ENCODE measurements at regions not wholly inside any gene's neighbourhood (a gene's known extent, or its start where the extent isn't known, plus 50 kb on each side); places are given as distances from the start of the nearest gene placed in this dataset.
A peak's percentile ranks its signal among the peaks of the same experiment; 100 is the strongest.

- H3K9me3 ChIP-seq (ENCODE audit: control insufficient read depth in 4 of 4, insufficient read depth in 3 of 4, low read length in 3 of 4), result peaks cover 5 to 18% (median 7%) of the 10 kb centered on the region in 4 donors
- H3K27me3 ChIP-seq (ENCODE audit: control insufficient read depth in 3 of 3, insufficient read depth in 3 of 3, low read length in 2 of 3), result no peaks in the 10 kb centered on the region
- 88 to 89% methylated on average over 2 of the region's 2 CpGs for WGBS, 2 donors
- ATAC-seq (ENCODE audit: insufficient read depth, low FRiP score), result no peak
- no peaks in the 10 kb centered on the region for H3K36me3 ChIP-seq (ENCODE audit: control insufficient read depth in 4 of 4, insufficient read depth in 4 of 4, low read length in 4 of 4)
- H3K9ac ChIP-seq (ENCODE audit: insufficient read depth in 1 of 2, low read length in 2 of 2), result no peak overlapping the region
- H3K4me1 ChIP-seq (ENCODE audit: control insufficient read depth in 5 of 5, insufficient read depth in 5 of 5, low read length in 5 of 5), result no peaks in the 10 kb centered on the region
- no peak for TF ChIP-seq CTCF (IDR thresholded peaks at IDR 0.05; ENCODE audit: control extremely low read depth, extremely low read depth)
- H3K4me3 ChIP-seq, result no peak overlapping the region
- H3K27ac ChIP-seq (ENCODE audit: low read depth in 1 of 2, low read length in 1 of 2), result no peak overlapping the region
- DNase-seq, result no peak
Measured at GRCh38 chr12:94812345-94812744, 162.0 kb upstream of the TMCC3 start.

GRCh38 chr12:94811611-94812010 is 161.3 kb upstream of the TMCC3 start:
- Histone ChIP-seq H3K27me3 (ENCODE audit: control insufficient read depth in 3 of 3, insufficient read depth in 3 of 3, low read length in 2 of 3) (no peaks in the 10 kb centered on the region), H3K9me3 (ENCODE audit: control insufficient read depth in 4 of 4, insufficient read depth in 3 of 4, low read length in 3 of 4) (peaks cover 5 to 18% (median 7%) of the 10 kb centered on the region in 4 donors), H3K36me3 (ENCODE audit: control insufficient read depth in 4 of 4, insufficient read depth in 4 of 4, low read length in 4 of 4) (no peaks in the 10 kb centered on the region), H3K4me3 (no peak overlapping the region), H3K4me1 (ENCODE audit: control insufficient read depth in 5 of 5, insufficient read depth in 5 of 5, low read length in 5 of 5) (no peaks in the 10 kb centered on the region), H3K27ac (ENCODE audit: low read depth in 1 of 2, low read length in 1 of 2) (no peak overlapping the region), H3K9ac (ENCODE audit: insufficient read depth in 1 of 2, low read length in 2 of 2) (no peak overlapping the region)
- DNase-seq (no peak), ATAC-seq (ENCODE audit: insufficient read depth, low FRiP score) (no peak)
- TF ChIP-seq CTCF (IDR thresholded peaks at IDR 0.05; ENCODE audit: control extremely low read depth, extremely low read depth), result no peak

- Histone ChIP-seq H3K27me3 (ENCODE audit: control insufficient read depth in 3 of 3, insufficient read depth in 3 of 3, low read length in 2 of 3) (no peaks in the 10 kb centered on the region), H3K36me3 (ENCODE audit: control insufficient read depth in 4 of 4, insufficient read depth in 4 of 4, low read length in 4 of 4) (no peaks in the 10 kb centered on the region), H3K4me3 (no peak overlapping the region), H3K9ac (ENCODE audit: insufficient read depth in 1 of 2, low read length in 2 of 2) (no peak overlapping the region), H3K27ac (ENCODE audit: low read depth in 1 of 2, low read length in 1 of 2) (no peak overlapping the region), H3K4me1 (ENCODE audit: control insufficient read depth in 5 of 5, insufficient read depth in 5 of 5, low read length in 5 of 5) (peaks cover 0 to 2% (median 0%) of the 10 kb centered on the region in 5 donors), H3K9me3 (ENCODE audit: control insufficient read depth in 4 of 4, insufficient read depth in 3 of 4, low read length in 3 of 4) (peaks cover 2 to 11% (median 5%) of the 10 kb centered on the region in 4 donors)
- TF ChIP-seq CTCF (IDR thresholded peaks at IDR 0.05; ENCODE audit: control extremely low read depth, extremely low read depth), result no peak
- ATAC-seq (ENCODE audit: insufficient read depth, low FRiP score) (no peak), DNase-seq (no peak)
Measured at GRCh38 chr12:94807951-94808350, 157.6 kb upstream of the TMCC3 start.

- no peak for DNase-seq
- peak overlapping the region in 1 of 2 donors; percentile 10 for H3K9ac ChIP-seq (ENCODE audit: insufficient read depth in 1 of 2, low read length in 2 of 2)
- no peak for ATAC-seq (ENCODE audit: insufficient read depth, low FRiP score)
- peaks cover 0 to 6% (median 1%) of the 10 kb centered on the region in 4 donors for H3K9me3 ChIP-seq (ENCODE audit: control insufficient read depth in 4 of 4, insufficient read depth in 3 of 4, low read length in 3 of 4)
- no peak overlapping the region for H3K27ac ChIP-seq (ENCODE audit: low read depth in 1 of 2, low read length in 1 of 2)
- H3K36me3 ChIP-seq (ENCODE audit: control insufficient read depth in 4 of 4, insufficient read depth in 4 of 4, low read length in 4 of 4), result no peaks in the 10 kb centered on the region
- TF ChIP-seq CTCF (IDR thresholded peaks at IDR 0.05; ENCODE audit: control extremely low read depth, extremely low read depth), result no peak
- H3K27me3 ChIP-seq (ENCODE audit: control insufficient read depth in 3 of 3, insufficient read depth in 3 of 3, low read length in 2 of 3), result no peaks in the 10 kb centered on the region
- WGBS, 2 donors, result 90 to 92% methylated on average over 6 of the region's 6 CpGs
- no peak overlapping the region for H3K4me3 ChIP-seq
- H3K4me1 ChIP-seq (ENCODE audit: control insufficient read depth in 5 of 5, insufficient read depth in 5 of 5, low read length in 5 of 5), result peaks cover 0 to 2% (median 0%) of the 10 kb centered on the region in 5 donors
Measured at GRCh38 chr12:94806617-94807016, 156.3 kb upstream of the TMCC3 start.

Data from lung (tissue), 11 donors.